GM18508 (cell line): ENCODE measurements at regions not wholly inside any gene's neighbourhood (a gene's known extent, or its start where the extent isn't known, plus 50 kb on each side); places are given as distances from the start of the nearest gene placed in this dataset.

Experiments
- ATAC-seq: cut with Tn5 transposase; IDR thresholded peaks from one replicate; pipeline ENCODE4 v1.9.1; 2021; ENCODE audit warnings: moderate number of reproducible peaks; ENCODE audit not compliant: insufficient read depth, unreplicated experiment

DNA sequence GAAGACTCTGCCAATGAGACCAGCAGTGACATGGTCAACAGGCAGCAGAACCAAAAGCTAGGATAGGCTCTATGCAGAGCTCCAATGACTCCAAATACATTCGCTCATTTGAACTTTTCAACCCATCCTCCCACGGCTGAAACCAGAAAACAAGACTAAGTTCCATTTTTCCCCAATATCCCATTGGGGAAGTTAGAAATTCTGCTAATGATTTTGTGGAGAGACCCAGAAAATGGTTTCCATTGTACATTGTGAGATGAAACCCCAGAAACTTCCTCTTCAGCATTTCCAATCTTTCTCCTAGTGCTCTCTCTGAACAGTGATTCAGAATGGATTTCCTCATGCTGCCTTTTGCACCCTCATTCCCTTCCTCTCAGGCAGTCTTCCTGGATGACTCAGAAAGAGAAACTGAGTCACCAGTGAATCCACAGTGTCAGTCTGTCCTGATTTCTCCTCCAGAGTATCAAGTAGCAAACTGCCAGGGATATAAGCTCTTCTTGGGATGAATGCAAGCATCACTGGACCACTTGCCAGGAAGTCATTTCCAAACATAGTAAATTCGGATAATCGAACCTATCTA is 467.7 kb upstream of the ID2 start:
- ATAC-seq: no peak

DNA sequence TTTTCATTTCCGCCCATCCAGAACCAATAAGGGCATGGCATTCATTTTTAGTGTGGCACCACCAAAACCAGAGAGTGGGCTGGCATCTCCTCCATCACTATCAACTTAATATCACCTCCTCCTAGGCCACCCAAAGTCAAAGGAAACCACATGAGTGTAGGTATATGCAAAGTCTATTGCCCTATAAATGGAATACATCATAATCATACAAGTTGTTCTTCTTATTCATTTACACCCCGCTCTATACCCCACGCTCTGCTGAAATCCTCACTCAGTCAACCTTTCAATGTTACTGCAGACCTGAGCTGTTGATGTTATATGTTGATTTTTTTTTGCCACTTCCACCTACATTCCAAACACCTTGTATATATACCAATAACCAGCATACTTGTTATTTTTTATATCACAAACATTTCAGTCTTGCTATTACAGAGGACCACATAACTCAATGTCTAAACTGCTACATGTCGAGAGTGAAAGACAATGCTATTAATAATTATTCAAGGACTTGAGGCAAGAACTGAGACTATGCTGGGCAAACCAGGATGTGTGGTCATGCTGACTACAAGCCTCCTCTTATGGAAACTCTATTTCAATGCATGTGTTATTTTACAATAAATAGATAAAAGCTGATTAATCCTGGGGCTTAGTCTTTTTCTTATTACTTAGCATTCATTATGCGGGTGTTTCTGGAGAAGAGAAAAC is 466.5 kb upstream of the ID2 start:
- ATAC-seq: peak; percentile 90

DNA sequence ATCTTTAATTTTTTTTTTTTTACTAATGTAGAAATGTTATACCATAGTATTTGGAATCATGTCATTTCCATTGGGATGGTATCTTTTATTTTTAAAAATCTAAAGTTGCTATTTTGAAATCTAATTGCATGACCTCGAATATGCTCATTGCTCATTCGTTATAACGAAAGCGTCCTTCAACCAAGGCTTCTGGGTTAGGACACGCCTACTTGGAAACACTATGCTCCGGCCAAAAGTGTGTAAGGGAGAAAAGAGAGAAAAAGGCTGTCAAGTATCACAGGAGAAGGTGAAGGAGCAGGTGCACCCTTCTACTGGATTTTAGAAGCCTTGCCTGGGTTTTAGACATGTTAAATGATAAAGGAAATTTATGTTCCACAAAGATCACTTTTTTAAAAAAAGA is 465.9 kb upstream of the ID2 start:
- no peak for ATAC-seq

DNA sequence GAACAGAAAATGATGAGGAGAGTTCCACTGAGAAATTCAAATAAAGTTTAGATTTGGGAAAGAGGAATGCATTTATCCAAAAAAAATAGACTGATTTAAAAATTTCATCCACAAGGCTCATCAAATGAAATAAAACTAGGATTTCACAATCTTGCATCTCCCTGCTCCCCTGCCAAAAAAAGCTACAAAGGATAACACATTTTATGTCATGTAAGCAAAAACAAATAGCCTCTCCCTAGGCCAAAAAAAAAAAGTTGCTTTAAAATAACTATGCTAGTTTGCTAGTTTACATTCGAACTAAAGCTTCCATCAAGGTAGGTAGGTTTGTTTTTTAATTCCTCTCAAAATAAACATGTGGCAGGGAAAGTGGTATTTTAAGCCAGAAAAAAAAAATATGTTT is 465.5 kb upstream of the ID2 start:
- no peak for ATAC-seq

DNA sequence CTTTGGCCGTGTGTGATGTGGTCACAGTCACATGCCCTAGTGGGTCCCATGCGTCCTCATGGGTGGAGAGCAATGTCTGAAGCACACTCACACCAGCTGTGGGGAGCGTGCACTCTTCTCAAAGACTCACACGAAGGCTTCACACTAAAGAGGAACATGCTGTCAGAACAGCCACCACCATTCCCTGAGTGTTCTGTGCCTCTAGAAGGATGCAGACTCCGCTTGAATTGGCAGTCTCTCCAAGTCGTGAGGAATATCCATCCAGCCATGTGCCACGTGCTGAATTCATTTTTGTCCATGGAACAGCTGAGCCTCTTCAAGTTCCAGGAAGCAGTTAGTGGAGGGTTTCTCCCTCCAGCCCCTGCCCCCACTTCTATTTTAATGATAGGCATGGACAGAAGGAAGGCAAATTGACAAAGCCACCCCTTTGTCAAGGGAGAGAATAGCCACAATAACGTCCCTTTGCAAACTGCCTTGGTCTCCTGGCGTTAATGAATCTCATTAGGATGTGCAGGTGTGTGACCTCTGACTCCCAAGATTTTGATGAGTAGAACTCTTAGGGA is 464.3 kb upstream of the ID2 start:
- ATAC-seq: no peak

DNA sequence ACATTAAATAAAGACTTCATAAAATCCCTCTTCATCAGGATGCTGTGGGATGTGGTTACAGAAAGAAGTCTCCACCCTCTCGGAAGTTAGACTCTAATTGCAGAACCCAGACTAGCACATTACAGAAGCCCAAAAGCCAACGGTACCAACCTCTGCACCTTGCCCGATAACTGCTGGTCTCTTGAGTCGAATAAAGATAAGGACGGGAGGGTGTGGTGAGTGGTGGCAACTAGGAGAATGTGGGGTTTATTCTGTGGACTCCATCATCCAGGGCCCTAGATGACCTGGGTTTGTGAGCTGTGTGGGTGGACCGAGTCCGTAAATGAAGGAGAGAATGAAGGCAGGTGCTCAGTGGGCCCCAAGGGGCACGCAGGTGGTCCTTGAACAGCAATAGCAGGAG is 462.8 kb upstream of the ID2 start:
- ATAC-seq: no peak

DNA sequence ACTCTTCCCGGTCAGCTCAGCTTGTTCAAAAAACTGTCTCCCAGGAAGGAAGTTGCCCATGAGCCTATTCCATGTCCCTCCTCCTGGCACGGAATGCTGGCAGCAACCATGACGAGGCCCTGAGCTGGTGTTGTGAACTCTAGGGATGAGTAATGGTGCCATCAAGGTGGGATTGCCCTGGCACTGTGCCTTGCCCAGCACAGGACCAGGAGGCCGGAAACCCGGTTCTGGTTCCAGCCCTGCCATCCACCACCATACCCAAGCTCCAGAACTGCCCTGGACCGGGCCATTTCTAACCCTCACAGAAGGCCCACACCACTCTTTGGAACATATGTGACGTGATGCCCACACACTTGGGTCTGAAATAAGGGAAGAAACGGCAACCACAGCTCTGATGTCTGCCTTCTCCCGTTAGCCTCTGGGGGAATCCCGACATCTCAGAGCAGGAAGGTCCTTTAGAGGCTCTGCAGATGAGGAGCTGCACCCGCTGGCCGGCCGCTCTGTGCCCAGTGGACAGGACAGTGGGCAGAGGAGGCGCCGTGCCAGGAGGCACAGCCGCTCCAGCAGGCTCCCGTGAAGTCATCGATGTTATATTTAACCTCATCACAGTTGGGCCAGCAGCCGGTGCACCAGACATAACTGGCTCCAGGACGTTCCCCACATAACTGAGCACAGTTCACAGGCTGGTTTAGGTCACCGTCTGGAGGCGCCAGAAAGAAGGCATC is 462.1 kb upstream of the ID2 start:
- no peak for ATAC-seq

DNA sequence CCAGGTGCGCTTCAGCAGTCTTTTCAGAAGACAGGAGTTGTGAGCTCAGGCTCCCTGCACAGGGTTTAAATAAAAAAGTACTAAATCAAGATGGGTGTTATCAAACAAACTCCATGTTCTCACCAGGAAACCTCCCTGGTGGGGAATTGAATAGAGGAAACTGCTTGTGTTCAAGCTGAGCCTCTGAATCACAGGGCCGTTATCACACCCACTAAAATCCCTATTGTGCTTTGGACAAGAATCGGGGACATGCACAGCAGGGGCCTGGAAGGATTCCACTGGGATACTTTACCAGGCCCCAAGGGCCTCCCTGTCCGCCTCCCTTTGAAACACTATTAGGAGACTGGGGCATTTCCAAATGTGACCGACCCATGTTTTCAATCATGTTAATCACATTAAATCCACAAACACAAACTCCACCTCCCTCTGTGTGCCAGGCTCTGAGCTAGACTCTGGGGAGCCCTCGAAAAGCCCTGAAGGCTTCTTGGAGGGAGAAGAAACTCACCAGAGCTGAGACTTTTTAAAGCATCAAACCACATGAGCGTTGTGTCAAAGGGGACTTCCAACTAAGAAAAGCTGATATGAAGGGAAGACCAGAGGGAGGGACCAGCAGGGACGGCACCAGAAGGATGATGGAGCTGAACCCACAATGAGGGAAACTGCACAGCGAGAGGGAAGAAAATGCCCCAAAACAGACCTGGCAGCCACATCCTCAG is 458.7 kb upstream of the ID2 start:
- no peak for ATAC-seq

DNA sequence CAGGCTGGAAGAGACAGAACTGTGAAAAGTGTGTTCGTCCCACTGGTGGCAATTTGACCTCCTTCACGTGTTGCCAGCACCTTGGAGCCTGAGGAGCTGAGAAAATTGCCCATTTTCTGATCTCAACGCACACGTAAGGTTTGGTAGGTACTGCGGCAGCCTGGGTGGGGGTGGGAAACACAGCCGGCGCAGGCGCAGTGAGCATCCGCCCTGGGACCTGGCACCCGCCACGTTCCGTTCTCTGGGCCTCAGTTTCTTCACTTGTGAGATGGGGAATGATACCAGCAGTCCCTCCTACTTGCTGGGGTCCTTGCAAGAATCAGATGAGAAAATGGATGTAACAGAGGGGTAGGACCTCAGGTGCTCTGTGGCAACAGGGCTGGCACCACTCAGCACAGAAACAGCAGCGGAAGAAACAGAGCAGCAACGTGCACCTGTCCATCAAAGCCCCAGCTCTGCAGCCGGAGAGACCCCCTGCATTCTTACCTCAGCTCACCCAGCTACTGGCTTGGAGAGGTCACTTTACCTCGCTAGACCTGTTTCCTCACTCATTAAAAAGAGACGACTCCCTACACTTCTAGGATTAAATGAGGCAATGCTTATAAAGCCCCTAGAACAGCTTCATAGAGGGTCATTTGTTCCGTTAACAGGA is 458.0 kb upstream of the ID2 start:
- ATAC-seq: no peak

DNA sequence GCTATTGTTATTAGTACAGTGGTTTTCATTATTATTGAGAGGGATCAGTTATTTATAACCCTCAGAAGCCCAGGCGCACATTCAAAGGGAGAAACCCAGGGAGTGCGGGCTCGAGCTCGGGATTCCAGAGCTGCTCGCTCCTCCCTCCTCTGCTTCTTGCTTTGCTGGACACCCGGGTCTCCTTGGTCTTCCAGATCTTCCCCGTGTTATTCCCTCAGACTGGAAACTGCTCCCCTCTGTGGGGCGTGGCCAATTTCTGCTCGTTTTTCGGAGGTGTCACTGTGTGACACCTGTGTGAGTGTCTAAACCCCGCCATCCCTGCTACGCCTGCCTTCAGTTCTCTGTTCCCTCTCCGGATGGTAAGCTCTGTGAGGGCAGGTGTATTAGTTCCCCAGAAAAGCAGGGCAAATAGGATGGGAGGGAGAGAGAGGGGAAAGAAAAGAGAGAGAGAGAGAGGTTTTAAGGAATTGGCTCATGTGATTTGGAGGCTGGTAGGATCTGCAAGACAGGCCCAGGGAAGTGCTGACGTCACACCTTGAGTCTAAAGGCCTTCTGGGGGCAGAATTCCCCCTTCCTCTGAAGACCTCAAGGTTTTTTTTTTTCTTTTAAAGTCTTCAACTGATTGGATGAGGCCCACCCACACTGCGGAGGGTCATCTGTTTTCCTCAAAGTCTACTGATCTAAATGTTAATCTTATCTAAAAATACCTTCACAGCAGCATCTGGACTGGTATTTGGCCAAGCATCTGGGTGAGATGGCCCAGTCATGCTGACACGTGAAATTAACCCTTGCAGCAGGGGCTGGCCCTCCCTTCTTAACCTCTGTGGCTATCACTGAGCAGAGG is 457.3 kb upstream of the ID2 start:
- no peak for ATAC-seq

DNA sequence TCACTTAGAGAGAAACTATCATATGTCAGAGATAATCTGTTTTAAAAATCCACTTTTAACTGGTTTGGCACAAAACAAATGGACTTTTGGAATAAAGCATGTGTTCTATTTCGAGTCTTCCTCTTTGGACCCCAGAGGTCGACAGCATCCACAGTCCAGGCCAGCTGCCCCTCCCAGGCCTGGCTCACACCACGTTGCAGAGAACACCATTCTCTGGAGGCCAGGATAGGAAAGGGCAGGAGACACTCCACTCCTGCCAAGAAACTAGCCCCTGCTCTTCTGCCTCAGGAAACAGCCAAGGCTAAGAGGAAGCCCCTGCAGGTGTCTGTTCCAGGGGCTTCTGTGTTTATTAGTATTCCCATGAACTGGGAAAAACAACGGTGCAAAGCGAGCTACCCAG is 456.6 kb upstream of the ID2 start:
- ATAC-seq: no peak

DNA sequence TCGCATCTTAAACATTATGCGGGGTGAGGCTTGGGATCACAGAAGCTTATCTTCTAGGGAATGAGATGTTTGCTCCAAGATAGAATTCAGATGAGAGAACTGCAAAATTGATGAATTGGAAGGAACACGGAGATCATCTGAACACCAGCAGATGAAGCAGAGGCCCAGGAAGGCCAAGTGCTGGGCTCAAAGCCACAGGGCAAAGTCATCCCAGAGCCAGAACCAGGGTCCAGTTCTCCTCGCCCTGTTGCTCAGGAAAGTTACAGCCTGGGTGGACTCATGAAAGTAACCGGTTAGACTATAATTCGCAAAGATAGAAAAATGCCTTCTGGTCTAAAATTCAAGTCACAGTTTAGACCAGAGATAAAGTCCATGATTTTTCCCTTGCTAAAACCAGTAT is 456.1 kb upstream of the ID2 start:
- no peak for ATAC-seq

DNA sequence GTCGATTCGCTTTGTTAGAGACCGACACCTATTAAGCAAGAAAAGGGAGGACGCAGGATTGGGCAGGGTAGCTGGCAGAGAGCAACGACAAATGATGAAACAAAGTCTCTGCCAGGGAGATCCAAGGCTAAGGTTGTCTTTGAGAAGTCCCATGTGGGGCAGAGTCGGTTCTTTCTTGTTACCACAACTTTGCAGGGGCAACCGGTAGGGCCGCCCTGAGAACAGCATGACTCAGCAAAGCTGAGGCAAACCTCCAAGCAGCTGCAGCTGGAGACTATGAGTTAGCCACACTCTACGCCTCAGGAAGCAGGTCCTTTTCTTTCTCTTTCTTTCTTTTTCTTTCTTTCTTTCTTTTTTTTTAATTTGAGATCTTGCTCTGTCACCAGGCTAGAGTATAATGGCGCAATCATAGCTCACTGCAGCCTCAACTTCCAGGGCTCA is 452.3 kb upstream of the ID2 start:
- peak; percentile 62 for ATAC-seq

DNA sequence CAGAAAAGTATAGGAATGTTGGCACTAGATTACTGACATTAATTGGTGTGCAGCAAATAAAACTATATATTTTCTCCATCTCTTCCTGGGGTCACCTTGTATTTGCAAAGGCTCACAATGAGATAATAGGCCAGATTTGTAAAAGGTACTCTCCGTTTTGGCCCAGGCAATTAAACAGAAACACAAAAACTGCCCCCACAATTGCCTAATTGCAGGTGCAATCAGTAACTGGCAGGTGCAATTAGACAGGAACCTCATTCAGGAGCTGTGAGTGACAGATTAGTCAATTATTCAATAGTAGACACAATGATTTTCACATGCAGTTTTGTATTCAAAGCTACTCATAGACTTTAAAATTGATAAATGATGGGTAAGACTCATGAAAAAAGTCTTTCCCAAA is 451.4 kb upstream of the ID2 start:
- ATAC-seq: no peak

DNA sequence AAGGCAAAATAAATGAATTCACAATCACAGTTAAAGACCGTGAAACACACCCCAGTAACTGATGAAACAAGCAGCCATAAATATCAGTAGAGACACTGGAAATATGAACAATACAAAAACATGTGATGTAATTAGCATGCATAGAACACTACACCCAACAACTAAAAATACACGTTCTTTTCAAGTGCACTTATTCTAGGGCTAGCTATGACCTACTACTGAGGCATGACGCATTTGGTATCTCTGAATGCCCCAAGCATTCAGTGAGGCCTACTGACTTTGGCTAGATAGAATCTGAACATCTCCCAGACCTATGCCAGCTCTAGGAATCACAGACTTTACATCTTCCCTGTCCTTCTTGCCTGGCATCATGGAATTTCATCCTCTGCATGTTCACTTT is 450.0 kb upstream of the ID2 start:
- ATAC-seq: no peak

DNA sequence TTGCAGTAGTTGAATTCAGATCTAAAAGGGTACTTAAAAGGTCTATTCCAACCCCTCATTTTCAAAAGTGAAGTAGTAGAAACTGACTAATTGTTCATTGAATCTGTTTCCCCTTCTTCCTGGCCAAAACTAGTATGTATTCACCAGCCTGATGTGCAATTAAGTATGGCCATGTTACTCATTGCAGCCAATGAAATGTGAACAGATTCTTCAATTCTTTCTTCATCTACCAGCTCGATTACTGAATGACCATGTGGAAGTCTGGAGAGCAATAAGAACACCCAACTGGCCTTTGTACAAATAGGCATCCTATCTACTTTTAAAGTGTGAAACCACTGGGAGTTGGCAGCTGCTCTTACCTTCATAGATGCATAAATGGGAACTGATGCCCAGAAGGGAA is 449.0 kb upstream of the ID2 start:
- ATAC-seq: no peak

DNA sequence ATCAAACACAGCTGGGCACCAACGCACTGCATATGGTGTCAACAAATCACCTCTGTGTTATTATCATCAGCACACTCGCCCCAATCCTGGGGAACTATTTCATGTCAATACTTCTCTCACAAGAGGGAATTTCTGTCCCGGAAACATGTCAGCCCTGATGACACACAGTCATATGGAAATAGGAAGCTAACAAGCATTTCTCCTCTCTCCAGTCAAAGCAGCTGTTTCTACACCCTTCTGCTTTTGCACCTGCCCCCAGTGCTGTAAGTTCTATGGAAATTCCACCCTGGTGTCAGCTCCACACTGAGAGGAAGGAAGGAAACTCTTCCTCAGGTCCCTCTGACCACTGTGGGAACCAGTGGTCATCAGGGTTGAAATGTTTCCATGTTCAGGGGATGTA is 447.6 kb upstream of the ID2 start:
- ATAC-seq: peak; percentile 28

DNA sequence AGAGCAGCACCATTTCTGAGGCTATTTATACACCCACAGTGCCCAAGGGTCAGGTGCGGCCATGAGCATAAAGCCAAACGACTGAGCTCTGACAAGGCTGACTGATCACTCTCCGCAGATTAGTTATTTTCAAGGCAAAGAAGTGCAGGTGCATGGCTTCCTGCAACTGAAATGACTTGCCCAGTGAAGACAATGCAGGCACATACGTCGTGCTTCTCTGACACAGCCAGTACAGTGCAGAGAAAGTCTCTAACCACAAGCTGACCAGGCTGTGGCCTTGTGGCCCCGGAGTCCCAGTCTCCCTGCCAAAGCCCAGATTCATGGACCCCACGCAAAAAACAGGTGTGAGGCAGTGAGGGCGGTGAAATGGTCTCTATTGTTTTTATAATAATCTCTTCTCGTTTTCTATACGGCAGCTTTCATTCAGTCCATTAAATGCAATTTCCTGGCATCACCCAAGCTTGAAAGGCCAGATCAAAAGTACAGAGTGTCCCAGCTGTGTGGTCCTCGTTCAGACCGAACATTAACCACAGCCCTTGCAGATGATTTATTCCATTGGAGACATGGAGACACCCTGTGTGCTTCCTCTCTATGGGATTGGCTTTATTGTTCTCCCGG is 447.0 kb upstream of the ID2 start:
- ATAC-seq: peak; percentile 91

DNA sequence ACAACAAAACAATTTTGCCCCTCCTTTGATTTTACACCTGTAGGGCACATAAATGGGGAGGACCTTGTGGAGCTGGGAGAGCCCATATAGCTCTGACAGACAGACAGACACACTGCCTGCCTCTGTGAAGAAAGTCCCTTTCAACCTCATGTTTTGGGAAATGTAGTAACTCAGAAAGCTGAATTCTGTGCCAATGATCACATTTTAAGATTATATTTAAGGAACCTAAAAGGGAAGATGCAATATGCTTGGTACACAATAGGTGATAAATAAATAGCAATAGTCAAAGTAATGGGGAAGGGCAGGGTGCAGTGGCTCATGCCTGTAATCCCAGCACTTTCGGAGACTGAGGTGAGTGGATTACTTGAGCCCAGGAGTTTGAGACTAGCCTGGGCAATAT is 446.4 kb upstream of the ID2 start:
- no peak for ATAC-seq
